CD4-positive, alpha-beta memory T cell (primary cell): ENCODE measurements at regions not wholly inside any gene's neighbourhood (a gene's known extent, or its start where the extent isn't known, plus 50 kb on each side); places are given as distances from the start of the nearest gene placed in this dataset.

Source experiments
- CTCF ChIA-PET: fragments of 350-600 bp; sonication (Branson Sonifier 250); formaldehyde crosslinking; loops from one replicate; lab custom pipeline; 2021; ENCODE audit warnings: inconsistent platforms; ENCODE audit not compliant: partially characterized antibody; lab: Charles Lee
- POLR2A ChIA-PET: fragments of 350-600 bp; sonication (Branson Sonifier 250); formaldehyde crosslinking; loops from one replicate; lab custom pipeline; 2021; ENCODE audit not compliant: partially characterized antibody; lab: Charles Lee
- DNase-seq, 5 donors: peaks; one replicate each; pipeline versions ENCODE4 v3.0.0 to v3.0.0-alpha.2; 2020 to 2022; ENCODE audit warnings: mixed read lengths in 1 of 5
- H3K27ac ChIP-seq: one replicate; pipeline ENCODE4 v1.7.0; 2013; ENCODE audit warnings: low read depth, low read length
- H3K27me3 ChIP-seq: 2 replicates; pipeline ENCODE4 v1.7.0; 2013; ENCODE audit warnings: mild to moderate bottlenecking, low read length, moderate library complexity; ENCODE audit not compliant: insufficient read depth
- H3K36me3 ChIP-seq: 2 replicates; pipeline ENCODE4 v1.7.0; 2013; ENCODE audit warnings: mild to moderate bottlenecking, low read length, moderate library complexity; ENCODE audit not compliant: insufficient read depth
- H3K4me1 ChIP-seq: 2 replicates; pipeline ENCODE4 v1.7.0; 2013; ENCODE audit warnings: mild to moderate bottlenecking, low read length, moderate library complexity; ENCODE audit not compliant: insufficient read depth
- H3K4me3 ChIP-seq, 2 donors: one replicate each; pipeline ENCODE4 v1.7.0; 2013; ENCODE audit warnings: low read length in 2 of 2, mild to moderate bottlenecking in 1 of 2
- H3K9me3 ChIP-seq, 2 donors: one replicate each; pipeline ENCODE4 v1.7.0; 2013; ENCODE audit warnings: low read length in 2 of 2, control low read depth in 1 of 2; ENCODE audit not compliant: control insufficient read depth in 1 of 2
- H3K27ac Mint-ChIP-seq, 7 donors: one replicate each; pipeline ENCODE4 v1.8.0; 2020 to 2021; ENCODE audit warnings: mixed read lengths in 7 of 7, mild to moderate bottlenecking in 6 of 7, inconsistent platforms in 3 of 7, moderate library complexity in 3 of 7
- H3K27me3 Mint-ChIP-seq, 2 donors: one replicate each; pipeline ENCODE4 v1.8.0; 2020 to 2021; ENCODE audit warnings: mixed read lengths in 2 of 2
- H3K36me3 Mint-ChIP-seq, 2 donors: one replicate each; pipeline ENCODE4 v1.8.0; 2020 to 2021; ENCODE audit warnings: mixed read lengths in 2 of 2, inconsistent platforms in 1 of 2, mild to moderate bottlenecking in 1 of 2
- H3K4me1 Mint-ChIP-seq, 4 donors: one replicate each; pipeline ENCODE4 v1.8.0; 2020 to 2021; ENCODE audit warnings: mixed read lengths in 4 of 4, mild to moderate bottlenecking in 1 of 4
- H3K4me3 Mint-ChIP-seq, 8 donors: one replicate each; pipeline ENCODE4 v1.8.0; 2020 to 2021; ENCODE audit warnings: mixed read lengths in 8 of 8, mild to moderate bottlenecking in 7 of 8, moderate library complexity in 6 of 8, inconsistent platforms in 3 of 8
- H3K9me3 Mint-ChIP-seq, 8 donors: one replicate each; pipeline ENCODE4 v1.8.0; 2020 to 2021; ENCODE audit warnings: mixed read lengths in 8 of 8, mild to moderate bottlenecking in 5 of 8, inconsistent platforms in 3 of 8, moderate library complexity in 1 of 8
- intact Hi-C: fragments of 100-400 bp; cut with micrococcal nuclease; formaldehyde crosslinking; loops from one replicate; pipeline ENCODE4 v1.15.1; 2023

DNA sequence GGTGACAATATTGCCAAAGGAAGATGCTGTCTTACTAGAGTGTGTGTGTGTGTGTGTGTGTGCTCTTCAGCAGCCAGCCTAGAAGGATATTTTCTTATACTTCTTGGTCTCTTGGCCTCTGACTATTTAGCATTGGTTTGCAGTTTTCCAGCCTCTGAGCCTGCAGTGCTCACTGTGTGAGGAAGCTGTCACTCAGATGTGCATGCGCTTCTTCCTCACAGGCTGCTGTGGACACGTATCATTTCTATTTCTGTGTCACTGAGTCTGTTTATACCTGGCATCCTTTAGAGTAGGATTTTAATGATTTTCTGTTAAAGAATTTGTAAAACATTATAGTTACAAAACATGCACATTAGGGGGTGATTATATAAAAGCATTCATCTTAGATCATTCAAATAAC is 83.3 kb downstream of the ALDH8A1 start:
- H3K36me3 ChIP-seq = no peaks in the 10 kb centered on the region
- H3K9me3 Mint-ChIP-seq = no peaks in the 10 kb centered on the region
- H3K27ac ChIP-seq = no peak overlapping the region
- H3K4me1 ChIP-seq = peaks cover 7% of the 10 kb centered on the region
- H3K4me3 Mint-ChIP-seq = no peak overlapping the region
- CTCF ChIA-PET = no interaction called here
- no peak overlapping the region for H3K4me3 ChIP-seq
- H3K9me3 ChIP-seq = no peaks in the 10 kb centered on the region
- H3K27ac Mint-ChIP-seq = no peak overlapping the region
- intact Hi-C loops = no loop called here
- no peaks in the 10 kb centered on the region for H3K36me3 Mint-ChIP-seq
- POLR2A ChIA-PET = no interaction called here
- DNase-seq = no peak
- H3K27me3 Mint-ChIP-seq = peaks cover 0 to 1% of the 10 kb centered on the region in 2 donors
- H3K27me3 ChIP-seq = no peaks in the 10 kb centered on the region
- peaks cover 4 to 9% (median 8%) of the 10 kb centered on the region in 4 donors for H3K4me1 Mint-ChIP-seq

DNA sequence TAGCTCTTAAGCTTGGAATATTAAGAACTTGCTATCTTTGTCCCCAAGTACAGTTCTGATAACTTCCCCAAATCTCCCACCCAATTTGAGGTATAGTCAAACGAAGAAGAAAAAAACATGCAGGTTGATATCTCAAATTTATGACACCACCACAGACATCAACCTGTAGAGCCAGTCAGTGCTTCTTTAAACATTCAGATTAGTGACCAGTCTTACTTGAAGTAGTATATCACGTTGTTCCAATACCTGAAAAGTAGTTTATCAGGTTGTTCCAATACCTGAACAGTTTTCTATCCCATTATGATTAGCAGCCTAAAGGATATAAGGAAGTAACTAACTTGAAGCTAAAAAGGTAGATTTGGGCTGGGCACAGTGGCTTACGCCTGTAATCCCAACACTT is 85.3 kb downstream of the ALDH8A1 start:
- Mint-ChIP-seq H3K9me3 (no peaks in the 10 kb centered on the region), H3K4me1 (peaks cover 0 to 1% (median 0%) of the 10 kb centered on the region in 4 donors), H3K36me3 (no peaks in the 10 kb centered on the region), H3K4me3 (no peak overlapping the region), H3K27ac (no peak overlapping the region), H3K27me3 (peaks cover 0 to 1% of the 10 kb centered on the region in 2 donors)
- no peak for DNase-seq
- intact Hi-C loops = no loop called here
- Histone ChIP-seq H3K4me3 (no peak overlapping the region), H3K27me3 (no peaks in the 10 kb centered on the region), H3K36me3 (no peaks in the 10 kb centered on the region), H3K4me1 (no peaks in the 10 kb centered on the region), H3K9me3 (no peaks in the 10 kb centered on the region), H3K27ac (no peak overlapping the region)
- ChIA-PET CTCF (interaction anchor here (1.3 kb wide), 1 partner anchor 741 kb away, joined by 3 read pairs; no protein-coding TSS in a partner anchor), POLR2A (no interaction called here)

GRCh38 chr6:134863763-134864510 is 86.0 kb downstream of the ALDH8A1 start:
- intact Hi-C loops = no loop called here
- H3K27ac Mint-ChIP-seq = no peak overlapping the region
- H3K27me3 Mint-ChIP-seq = peaks cover 0 to 1% of the 10 kb centered on the region in 2 donors
- H3K4me1 Mint-ChIP-seq = peaks cover 0 to 1% (median 0%) of the 10 kb centered on the region in 4 donors
- no peak overlapping the region for H3K4me3 Mint-ChIP-seq
- Histone ChIP-seq H3K27ac (no peak overlapping the region), H3K9me3 (no peaks in the 10 kb centered on the region), H3K27me3 (no peaks in the 10 kb centered on the region), H3K4me3 (no peak overlapping the region), H3K4me1 (no peaks in the 10 kb centered on the region), H3K36me3 (no peaks in the 10 kb centered on the region)
- H3K36me3 Mint-ChIP-seq = no peaks in the 10 kb centered on the region
- no peaks in the 10 kb centered on the region for H3K9me3 Mint-ChIP-seq
- ChIA-PET POLR2A (no interaction called here), CTCF (interaction anchor here (1.3 kb wide), 1 partner anchor 740 kb away, joined by 3 read pairs; no protein-coding TSS in a partner anchor)
- no peak for DNase-seq

DNA sequence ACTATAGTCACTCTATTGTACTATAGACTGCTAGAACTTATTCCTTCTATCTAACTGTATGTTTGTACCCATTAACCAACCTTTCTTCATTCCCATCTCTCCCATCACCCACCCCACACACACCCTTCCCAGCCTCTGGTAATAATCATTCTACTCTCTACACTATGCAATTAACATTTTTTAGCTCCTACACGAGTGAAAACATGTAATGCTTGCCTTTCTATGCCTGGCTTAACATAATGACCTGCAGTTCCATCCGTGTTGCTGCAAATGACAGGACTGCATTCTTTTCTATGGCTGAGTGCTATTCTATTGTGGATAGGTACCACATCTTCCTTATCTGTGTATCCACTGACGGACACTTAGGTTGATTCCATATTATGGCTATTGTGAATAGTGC is 95.5 kb downstream of the ALDH8A1 start:
- no peaks in the 10 kb centered on the region for H3K4me1 ChIP-seq
- no peak overlapping the region for H3K4me3 Mint-ChIP-seq
- no peaks in the 10 kb centered on the region for H3K9me3 Mint-ChIP-seq
- H3K36me3 Mint-ChIP-seq = no peaks in the 10 kb centered on the region
- ChIA-PET CTCF (no interaction called here), POLR2A (no interaction called here)
- DNase-seq = no peak
- peaks cover 1 to 3% of the 10 kb centered on the region in 2 donors for H3K27me3 Mint-ChIP-seq
- H3K9me3 ChIP-seq = no peaks in the 10 kb centered on the region
- H3K27me3 ChIP-seq = no peaks in the 10 kb centered on the region
- H3K36me3 ChIP-seq = no peaks in the 10 kb centered on the region
- H3K27ac ChIP-seq = no peak overlapping the region
- H3K4me3 ChIP-seq = no peak overlapping the region
- intact Hi-C loops = no loop called here
- no peak overlapping the region for H3K27ac Mint-ChIP-seq
- peaks cover 0 to 5% (median 0%) of the 10 kb centered on the region in 4 donors for H3K4me1 Mint-ChIP-seq

GRCh38 chr6:134853111-134854055 is 96.5 kb downstream of the ALDH8A1 start:
- H3K4me1 Mint-ChIP-seq = peaks cover 0 to 5% (median 0%) of the 10 kb centered on the region in 4 donors
- H3K4me3 Mint-ChIP-seq = no peak overlapping the region
- no peaks in the 10 kb centered on the region for H3K9me3 ChIP-seq
- no peak for DNase-seq
- no peak overlapping the region for H3K27ac Mint-ChIP-seq
- no peaks in the 10 kb centered on the region for H3K27me3 ChIP-seq
- peaks cover under 1 to 5% of the 10 kb centered on the region in 2 donors for H3K27me3 Mint-ChIP-seq
- no peaks in the 10 kb centered on the region for H3K9me3 Mint-ChIP-seq
- POLR2A ChIA-PET = no interaction called here
- intact Hi-C loops = no loop called here
- H3K36me3 Mint-ChIP-seq = no peaks in the 10 kb centered on the region
- H3K27ac ChIP-seq = no peak overlapping the region
- no peaks in the 10 kb centered on the region for H3K36me3 ChIP-seq
- CTCF ChIA-PET = interaction anchor here (1.4 kb wide), 1 partner anchor 31 kb away, joined by 4 read pairs; no protein-coding TSS in a partner anchor
- H3K4me3 ChIP-seq = no peak overlapping the region
- no peaks in the 10 kb centered on the region for H3K4me1 ChIP-seq

DNA sequence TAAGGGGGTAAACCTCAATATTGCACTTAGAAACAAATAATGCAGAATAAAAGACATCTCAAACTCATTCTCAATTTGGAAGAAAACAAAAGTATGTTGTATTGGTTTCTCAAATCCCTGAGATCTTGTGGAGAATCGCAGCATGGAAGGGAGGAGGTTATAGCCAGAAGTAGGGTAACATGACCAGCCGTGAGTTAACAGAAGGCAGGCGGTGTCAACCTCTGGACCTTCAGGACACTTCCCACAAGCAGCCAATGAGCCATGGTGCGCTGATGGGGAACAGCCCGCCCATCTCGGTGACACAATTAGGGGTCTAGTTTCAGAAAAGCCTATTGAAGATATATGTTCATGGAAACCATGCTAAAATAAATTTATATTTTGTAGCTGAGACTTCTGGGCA is 98.4 kb downstream of the ALDH8A1 start:
- ChIA-PET CTCF (interaction anchor here (0.6 to 1.1 kb wide), 2 partner anchors 31 to 788 kb away, joined by 3 read pairs; no protein-coding TSS in a partner anchor), POLR2A (no interaction called here)
- Histone ChIP-seq H3K4me1 (no peaks in the 10 kb centered on the region), H3K4me3 (no peak overlapping the region), H3K36me3 (no peaks in the 10 kb centered on the region), H3K27ac (no peak overlapping the region), H3K9me3 (no peaks in the 10 kb centered on the region), H3K27me3 (no peaks in the 10 kb centered on the region)
- Mint-ChIP-seq H3K27me3 (peaks cover 0 to 7% of the 10 kb centered on the region in 2 donors), H3K4me1 (peaks cover 0 to 5% (median 0%) of the 10 kb centered on the region in 4 donors), H3K4me3 (no peak overlapping the region), H3K9me3 (no peaks in the 10 kb centered on the region), H3K36me3 (no peaks in the 10 kb centered on the region), H3K27ac (no peak overlapping the region)
- intact Hi-C loops = no loop called here
- no peak for DNase-seq

DNA sequence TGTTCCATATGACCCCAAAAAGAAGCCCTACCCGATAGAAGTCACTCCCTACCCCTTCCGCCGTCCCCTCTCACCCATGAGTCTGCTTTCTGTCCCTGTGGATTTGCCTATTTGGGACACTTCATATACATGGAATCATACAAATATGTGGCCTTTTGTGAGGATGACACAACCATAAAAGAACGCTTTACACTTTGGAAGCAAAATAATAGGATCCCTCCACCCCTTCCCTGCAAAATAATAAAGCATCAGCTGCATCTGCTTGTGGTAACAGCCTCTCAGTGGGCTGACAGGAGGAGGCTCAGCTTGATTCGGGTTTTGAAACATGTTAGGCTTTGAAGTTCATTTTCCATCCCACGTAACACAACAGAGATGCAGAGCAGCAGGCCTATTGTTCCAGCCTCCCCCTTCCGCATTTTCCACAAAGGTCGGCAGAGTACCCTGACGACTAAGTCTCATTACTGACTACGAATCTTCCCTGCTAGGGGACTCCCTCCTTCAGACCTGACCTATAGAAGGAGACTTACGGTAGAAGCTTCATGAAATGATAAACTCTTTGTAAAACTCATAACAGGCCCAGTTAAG is 99.1 kb downstream of the ALDH8A1 start:
- POLR2A ChIA-PET = no interaction called here
- H3K4me3 ChIP-seq = no peak overlapping the region
- Mint-ChIP-seq H3K27ac (no peak overlapping the region), H3K9me3 (no peaks in the 10 kb centered on the region), H3K36me3 (no peaks in the 10 kb centered on the region), H3K4me1 (peaks cover 0 to 5% (median 0%) of the 10 kb centered on the region in 4 donors), H3K4me3 (no peak overlapping the region), H3K27me3 (peaks cover 0 to 7% of the 10 kb centered on the region in 2 donors)
- CTCF ChIA-PET = no interaction called here
- no peaks in the 10 kb centered on the region for H3K27me3 ChIP-seq
- H3K9me3 ChIP-seq = no peaks in the 10 kb centered on the region
- DNase-seq = no peak
- intact Hi-C loops = no loop called here
- no peaks in the 10 kb centered on the region for H3K36me3 ChIP-seq
- H3K27ac ChIP-seq = no peak overlapping the region
- H3K4me1 ChIP-seq = no peaks in the 10 kb centered on the region
